CD4-positive, alpha-beta T cell treated with Interleukin-15 for 4 hours (primary cell): ENCODE measurements at regions not wholly inside any gene's neighbourhood (a gene's known extent, or its start where the extent isn't known, plus 50 kb on each side); places are given as distances from the start of the nearest gene placed in this dataset.
"Not testable (repeated sequence)": the region's sequence is repeated elsewhere in the genome, so short reads cannot be mapped to it uniquely, and the experiment has no call there.

Experiments
- DNase-seq: peaks from one replicate; pipeline ENCODE4 v3.0.0-alpha.2; 2020; ENCODE audit warnings: low spot score

DNA sequence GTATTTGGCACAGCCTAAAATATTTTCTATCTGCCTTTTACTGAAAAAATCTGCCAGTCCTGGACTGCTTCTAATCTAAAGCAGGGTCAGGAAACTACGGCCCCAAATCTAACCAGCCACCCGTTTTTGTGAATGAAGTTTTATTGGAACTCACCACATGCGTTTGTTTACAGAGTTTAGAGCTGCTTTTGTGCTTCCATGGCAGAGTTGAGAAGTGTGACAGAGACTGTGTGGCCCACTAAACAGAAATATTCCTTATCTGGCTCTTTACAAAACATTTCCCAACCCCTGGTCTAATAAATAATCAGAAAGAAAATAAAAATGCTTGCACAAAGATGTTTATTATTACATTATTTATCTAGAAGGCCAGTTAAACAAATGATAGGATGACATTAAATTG is 110.2 kb downstream of the COPRS start:
- no peak for DNase-seq

DNA sequence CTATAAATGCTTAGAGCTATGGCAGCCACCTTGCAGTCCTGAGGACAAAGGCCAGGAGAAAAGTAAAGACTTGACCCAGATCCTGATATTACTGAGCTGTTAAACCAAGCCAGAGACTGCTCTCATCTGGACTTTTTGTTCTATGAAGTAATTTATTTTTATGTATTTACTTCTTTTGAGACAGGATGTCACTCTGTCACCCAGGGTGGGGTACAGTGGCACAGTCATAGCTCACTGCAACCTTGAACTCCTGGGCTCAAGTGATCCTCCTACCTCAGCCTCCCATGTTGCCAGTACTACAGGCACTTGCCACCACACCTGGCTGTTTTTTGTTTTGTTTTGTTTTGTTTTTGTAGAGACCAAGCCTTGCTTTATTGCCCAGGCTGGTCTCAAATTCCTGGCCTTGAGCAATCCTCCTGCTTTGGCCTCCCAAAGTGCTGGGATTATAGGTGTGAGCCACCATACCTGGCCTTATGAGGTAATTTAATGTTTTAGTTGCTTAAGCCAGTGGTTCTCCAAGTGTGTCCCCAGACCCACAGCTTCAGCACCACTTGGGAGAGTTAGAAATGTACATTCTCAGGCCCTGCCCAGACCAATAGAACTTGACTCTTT is 112.1 kb downstream of the COPRS start:
- no peak for DNase-seq

DNA sequence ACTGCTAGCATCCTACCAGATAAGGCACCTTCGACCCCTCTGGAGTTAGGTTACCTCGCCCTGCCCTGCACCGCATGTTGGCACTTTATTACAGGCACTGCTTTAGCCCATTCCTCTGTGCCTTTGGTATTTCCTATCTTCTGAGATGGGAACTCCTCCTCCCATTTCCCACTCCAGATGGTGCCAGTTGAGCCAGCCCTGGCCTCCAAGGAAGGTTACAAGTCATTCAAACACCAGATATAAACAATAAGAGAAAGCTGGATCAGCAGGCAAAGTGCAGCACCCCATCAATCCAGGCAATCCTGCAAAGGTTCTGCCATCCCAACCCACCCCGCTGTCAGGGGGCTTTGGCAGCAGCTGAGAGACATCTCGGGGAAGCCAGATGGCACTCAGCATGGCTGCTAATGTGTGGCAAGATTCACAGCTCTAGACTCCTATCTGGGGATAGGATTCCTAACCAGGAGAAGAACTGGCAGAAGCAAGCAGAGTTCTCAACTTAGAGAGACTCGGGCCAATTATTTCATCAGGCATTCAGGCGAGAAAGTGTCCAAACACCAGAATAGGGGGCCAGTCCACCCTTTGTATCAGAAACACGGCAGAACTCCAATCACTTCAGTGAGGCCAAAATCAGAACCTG is 113.0 kb downstream of the COPRS start:
- DNase-seq: no peak

DNA sequence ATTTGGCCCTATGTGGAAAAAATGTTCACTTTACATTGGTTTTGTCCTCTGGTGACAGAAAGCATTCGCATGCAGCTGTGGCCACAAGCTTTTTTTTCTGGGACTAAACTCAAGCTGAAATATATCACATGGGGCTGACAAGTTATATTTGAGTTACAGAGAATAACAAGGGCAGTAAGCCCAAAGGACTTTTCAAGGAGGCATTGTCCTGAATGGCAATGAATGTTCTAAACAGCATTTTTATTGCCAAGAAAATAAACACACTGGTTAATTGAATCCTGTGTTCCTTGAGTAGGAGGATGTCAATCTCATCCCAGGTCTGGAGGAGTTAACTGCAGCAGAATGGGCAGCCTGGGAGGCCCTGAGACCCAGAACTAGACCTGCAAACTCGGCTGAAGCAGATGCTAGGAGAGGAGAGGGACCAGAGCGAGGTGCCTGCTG is 114.5 kb downstream of the COPRS start:
- no peak for DNase-seq

DNA sequence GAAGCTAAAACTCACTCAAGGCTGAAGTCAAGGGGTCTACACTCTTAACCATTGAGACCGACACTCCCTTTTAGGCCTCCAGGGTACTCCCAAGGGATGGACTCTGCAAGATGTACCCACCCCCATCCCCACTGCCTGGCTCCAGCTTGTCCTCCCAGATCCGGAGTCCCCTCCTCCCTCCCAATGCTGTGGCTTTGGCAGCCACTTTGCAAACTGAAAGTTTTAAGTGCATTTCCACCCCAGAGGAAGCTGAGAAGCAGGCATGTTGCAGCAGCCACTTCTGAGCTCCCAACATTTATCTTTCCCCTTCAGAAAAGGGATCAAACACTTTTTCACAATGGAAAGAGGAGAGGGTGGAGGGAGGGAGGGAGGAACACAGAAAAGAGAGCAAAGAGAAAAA is 115.2 kb downstream of the COPRS start:
- no peak for DNase-seq

DNA sequence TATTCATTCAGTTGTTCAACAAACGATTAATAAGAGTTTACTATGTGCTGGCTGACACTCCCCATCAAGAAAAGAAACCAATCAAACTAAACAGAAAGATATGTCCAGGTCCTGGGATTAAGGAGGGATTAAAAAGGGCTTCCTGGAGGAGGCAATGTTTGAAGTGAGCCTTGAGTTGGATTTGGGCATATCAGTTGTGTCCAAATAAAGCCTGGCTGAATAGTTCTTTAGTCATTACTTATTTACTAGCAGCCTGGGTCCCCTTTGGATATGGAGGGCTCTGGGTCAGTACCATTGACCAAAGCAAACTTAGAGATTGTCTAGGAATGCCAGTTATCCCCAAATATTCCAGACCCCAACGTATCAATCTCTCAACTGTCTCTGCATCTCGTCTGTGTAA is 117.7 kb downstream of the COPRS start:
- no peak for DNase-seq

DNA sequence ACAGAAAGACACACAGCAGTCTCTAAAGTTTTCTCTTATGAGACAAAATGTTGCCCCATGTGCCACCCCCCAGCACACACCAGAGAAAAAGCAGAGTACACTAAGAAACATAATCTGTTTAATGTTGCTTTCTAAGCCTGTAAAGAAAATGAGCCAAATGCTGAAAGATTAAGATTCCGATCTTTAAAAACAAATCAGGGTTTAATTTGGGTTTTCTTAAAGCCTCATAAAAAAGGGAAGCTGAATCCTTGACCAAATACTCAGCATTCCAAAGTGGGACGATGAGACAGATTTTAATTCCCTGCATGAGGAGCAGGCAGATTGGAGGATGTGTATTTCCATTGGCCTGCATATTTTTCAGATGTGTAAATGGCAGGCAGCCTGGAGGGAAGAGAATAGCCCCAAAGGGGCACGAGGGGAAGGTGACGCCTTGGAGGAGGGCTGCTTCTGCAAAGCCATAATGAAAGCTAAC is 118.4 kb downstream of the COPRS start:
- DNase-seq: no peak

DNA sequence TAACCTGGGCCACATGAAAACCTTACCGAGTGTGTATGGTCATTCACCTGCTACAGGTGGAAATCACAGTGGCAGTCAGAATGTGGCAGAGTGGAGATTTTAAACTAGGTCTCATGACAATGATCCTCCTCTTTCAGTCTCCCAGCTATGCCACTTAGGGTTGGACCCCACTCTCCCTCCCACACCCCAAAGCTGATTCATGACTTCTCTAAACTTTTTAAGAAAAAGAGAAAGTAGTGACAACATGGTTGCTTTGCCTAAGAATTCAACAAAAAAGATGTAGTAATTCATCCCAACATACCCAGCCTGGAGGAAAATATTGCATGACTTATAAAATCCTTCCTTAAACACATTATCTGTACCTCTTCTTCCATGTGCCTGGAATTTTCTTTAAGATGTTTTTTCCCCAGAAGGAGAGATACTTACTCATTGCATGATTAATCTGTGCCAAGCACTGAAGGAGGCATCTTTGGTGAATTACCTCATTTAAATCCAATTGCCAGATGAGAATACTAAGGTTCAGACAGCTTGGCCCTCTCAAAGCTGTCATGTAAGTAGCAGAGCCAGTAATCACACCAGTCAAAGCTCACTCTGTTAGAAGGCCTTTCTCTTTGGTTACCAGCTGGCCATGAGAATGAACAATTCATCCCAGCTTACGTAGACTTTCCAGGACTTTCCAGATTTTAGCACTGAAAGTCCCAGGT is 119.9 kb downstream of the COPRS start:
- no peak for DNase-seq

DNA sequence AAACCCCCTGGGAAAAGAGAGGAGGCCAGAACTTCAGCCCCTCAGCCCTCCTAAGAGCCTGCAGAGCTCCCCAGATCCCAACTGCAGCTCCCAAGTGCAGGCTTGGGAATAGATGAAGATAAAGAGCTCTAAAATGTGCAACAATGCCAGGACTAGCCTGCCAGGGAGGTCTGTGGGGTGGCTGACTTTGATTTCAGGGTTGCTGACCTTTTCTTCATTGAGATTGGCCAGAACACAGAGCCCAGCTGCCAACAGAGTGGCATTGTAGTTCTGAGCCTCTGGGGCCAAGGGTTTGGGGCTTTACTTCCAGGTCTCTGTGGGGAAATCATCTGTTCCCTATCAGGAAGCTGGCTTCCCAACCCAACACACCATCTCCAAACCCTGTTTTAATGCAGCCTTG is 120.6 kb downstream of the COPRS start:
- no peak for DNase-seq

DNA sequence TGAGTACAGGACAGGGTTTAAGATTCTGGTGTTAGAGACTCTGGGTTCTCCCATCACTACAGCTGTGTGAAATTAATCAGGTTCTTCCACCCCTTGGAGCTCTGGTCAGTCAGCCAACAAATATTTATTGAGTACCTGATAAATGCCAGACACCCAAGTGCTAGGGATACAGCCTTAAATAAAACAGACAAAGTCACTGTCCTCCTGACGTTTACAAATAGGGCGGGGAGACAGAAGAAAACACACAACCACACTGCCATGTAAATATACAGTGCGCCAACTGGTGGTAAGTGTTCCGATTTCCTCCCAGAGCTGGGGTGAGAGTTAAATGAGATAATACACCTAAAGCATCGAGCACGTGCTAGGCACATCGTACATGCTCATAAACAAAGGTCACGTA is 121.0 kb downstream of the COPRS start:
- no peak for DNase-seq

DNA sequence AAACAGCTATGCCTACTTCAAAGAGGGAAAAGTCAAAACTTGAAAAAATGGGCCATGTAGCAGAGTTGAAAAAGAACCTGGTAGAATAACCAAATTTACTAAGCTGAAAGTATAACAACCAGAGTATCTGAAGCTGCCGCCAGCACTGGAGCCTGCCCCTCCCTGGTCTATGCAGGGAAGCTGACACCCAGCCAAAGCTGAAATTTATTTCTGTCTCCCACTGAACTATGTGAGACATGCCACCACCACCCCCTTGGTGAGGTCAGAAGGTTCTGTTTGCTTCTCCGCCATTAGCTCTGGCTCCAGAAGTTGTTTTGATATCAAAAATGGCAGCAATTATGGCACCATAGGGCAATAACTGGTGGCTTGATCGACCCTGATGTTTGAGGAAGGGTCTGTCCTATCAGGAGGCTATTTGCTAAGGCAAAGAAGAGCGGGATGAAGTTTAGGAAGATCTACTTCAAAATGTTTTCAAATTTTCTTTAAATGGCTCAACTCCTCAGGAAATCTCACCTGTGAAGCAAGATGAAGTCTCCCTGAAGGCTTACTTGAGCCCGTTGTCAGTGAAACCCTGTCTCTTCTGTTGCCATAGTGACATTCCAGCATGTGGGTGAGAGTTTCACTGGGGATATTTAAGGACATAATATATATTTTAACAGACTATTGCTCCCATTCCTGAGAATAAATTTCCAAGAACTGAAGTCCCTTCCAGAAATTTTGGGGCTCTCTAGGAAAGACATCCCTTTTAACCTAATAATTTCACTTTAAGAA is 122.0 kb downstream of the COPRS start:
- DNase-seq: no peak

DNA sequence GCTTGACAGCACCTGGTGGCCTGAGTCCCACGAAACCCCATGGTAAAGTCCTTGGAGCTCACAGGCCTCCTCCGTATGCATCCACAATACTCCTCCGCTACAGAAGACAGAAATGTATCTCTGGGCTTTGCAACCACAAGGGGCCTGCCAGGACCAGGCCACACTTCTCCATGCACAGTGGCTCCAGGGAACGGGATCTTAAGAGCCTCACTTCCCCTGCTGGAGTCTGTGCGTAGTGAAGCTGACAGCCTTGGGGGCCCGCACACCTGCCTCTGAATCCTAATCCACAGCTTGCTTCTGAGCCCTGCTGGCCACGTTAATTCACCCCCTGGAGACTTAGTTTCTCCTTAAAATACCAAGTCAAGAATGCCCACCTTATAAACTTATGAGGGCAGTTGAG is 125.7 kb downstream of the COPRS start:
- no peak for DNase-seq

DNA sequence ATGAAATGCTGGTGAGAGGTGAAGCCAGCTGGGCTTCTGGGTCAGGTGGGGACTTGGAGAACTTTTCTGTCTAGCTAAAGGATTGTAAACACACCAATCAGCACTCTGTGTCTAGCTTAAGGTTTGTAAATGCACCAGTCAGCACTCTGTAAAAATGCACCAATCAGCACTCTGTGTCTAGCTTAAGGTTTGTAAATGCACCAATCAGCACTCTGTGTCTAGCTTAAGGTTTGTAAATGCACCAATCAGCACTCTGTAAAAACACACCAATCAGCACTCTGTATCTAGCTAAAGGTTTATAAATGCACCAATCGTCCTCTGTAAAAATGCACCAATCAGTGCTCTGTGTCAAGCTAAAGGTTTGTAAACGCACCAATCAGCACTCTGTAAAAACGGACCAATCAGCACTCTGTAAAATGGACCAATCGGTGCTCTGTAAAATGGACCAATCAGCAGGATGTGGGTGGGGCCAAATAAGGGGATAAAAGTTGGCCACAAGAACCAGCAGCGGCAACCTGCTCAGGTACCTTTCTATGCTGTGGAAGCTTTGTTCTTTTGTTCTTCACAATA is 127.4 kb downstream of the COPRS start:
- not testable (repeated sequence) for DNase-seq

DNA sequence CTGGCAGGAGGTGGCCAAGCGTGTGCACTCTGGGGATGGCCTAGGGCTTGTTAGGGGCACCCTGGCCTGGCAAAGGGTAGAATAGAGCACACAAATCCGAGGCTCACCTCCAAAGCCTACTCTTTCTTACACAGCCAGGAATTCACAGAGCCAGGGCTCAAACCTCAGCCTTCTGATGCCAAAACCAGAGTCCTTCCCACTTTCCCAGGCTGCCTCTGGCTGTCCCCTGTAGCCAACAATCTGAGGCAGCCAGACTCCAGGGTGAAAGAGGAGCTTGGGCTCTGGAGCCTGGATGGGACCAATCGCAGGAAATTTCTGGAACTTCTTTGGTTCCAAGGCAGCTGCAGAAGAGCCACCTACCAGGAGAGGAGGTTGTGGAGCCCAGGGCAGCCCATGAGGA is 127.9 kb downstream of the COPRS start:
- DNase-seq: no peak

DNA sequence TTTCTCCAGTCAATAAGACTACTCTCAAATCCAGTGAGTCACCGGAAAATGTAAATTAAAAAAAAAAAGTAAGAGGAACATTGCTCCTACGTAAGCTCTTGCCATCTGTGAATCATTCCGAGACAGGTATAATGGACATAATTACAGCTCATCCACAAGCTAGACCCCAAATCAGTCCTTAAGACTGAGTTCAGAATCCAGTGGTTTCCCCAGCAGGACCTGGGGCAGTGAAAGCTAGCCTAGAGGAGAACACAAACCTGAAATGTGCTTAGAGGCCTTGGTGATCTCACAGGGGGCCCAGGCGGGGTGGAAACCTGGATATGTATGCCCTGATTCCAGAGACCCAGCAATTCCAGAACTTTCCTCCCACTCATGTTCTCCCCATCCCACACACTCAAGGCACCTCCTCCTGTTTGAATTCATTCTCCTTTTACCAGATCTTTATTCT is 132.0 kb downstream of the COPRS start:
- no peak for DNase-seq

DNA sequence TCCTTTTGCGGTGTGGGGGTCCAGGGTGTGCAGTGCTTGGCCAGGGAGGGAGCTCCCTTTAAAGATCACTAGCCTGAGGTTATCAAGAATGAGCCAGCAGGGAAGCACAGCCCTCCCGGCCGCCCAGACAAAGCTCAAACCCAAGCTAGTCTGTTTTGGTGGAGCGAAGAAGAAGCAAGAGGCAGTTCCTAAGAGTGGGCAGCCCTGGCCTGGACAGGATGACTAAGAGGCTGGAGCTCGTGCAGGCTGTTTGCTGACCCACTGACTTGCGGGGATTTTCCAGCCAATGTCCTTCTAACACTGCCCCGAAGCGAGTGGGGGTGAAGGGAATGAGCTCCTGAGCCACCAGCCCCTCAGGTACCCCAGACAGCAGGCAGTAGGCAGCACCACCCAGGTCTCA is 134.4 kb downstream of the COPRS start:
- DNase-seq: no peak

DNA sequence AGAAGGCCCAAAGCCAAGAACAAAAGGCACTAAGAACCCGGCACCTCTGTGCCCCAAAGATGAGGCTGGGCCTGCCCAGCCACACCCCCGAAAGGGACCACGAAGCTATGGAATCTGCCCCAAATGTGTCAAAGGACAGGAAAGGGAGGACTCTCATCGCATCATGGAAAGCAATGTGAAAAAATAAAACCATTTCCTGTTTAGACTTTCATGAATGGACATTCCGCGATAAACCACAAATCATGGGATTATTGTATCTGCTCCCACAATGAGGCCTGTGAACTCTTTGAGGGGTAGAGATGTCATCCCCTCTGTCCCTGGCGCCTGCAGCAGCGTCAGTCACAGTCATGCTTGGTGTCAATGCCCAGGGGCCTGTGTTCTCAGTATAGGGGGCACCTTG is 135.0 kb downstream of the COPRS start:
- no peak for DNase-seq

DNA sequence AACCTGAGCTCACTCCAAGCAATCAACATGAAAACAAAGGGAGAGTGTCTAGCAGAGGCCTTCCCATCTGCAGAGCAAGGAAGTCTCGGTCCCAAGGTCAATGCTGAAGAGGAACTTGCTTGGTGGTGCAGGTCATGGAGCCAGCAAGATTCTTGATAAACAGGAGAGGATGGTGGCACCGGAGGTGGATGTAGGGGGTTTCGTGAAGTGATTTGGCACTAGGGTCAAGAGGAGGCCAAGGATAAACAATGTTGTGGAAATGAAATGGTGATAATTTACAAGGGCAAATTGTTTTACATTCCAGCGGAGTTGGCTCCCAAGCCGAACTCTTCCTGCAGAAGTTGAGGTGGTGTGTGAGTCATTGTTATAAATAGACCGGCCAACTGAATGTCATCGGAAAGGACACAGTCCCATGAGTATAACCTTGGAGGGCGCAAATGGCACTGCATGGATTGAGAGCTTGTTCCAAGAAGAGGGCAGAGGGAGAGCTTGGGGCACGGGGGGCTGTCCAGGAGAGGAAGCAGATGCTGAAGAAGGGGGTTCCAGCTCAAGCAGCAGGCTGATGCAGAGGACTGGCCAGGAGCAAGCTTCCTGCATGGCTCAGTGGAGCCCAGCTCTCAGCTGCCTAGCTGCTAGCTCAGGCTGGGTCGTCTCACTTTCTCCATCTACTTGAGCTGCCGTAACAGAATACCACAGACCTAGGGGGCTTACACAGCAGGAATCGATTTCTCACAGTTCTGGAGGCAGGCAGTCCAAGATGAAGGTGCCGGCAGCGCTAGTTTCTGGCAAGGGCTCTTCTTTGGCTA is 136.6 kb downstream of the COPRS start:
- DNase-seq: no peak

DNA sequence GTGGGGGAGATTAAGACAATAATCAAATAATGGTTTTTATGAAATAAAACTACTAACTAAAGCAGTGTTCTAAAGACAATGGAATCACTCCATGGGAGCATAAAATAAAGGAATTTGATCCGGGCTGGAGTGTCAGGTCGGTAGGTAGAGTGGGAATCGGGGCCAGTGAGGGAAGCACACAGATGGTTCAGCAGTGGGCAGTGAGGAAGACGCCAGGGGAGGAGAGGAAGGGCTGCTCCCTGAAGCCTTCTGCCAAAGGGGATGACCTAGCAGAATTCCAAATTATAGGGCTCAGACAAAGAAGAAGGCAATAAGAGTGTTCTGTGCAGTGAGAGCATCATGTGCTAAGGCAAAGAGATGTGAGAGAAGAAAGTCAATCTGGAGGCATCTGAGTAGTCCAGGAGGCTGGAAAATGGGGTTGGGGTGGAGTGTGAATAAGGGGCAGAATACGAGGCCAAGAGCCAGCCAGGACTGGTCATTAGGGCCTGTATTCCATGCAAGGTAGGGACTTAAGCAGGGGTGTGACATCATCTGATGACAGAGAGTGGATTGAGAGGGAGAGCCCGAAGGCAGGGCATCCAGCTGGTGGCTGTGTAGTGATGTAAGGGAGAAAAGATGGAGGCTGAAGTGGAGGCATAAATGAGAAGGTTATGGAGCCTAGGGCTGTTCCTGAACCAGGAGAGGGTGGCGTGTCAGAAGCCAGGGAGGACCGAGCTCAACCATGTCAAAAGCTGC is 137.6 kb downstream of the COPRS start:
- no peak for DNase-seq

DNA sequence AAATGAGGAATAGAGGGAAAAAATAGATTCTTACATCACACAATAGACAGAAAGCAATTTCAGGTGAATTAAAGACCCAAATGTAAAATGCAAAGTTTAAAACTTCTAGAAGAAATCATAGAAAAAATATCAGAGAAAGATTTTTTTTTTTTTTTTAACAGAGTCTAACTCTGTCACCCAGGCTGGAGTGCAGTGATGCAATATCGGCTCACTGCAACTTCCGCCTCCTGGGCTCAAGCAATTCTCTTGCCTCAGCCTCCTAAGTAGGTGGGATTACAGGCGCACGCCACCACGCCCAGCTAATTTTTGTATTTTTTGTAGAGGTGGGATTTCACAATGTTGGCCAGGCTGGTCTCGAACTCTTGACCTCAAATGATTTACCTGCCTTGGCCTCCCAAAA is 141.8 kb downstream of the COPRS start:
- not testable (repeated sequence) for DNase-seq

DNA sequence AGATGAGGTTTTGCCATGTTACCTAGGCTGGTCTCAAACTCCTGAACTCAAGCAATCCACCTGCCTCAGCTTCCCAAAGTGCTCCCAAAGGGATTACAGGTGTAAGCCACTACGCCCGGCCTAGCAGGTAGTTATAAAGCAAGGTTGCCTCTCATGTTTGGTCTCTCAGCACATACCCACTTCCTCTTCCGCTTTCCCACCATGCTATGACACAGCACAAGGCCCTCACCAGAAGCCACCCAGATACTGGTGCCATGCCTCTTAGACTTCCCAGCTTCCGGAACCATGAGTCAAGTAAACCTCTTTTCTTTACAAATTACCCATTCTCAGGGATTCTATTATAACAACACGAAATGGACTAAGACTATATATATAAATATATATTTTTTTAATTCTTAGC is 143.6 kb downstream of the COPRS start:
- DNase-seq: no peak
